ENCODE measurements at regions not wholly inside any gene's neighbourhood (a gene's known extent, or its start where the extent isn't known, plus 50 kb on each side); places are given as distances from the start of the nearest gene placed in this dataset.

GRCh38 chr14:51422704-51423103 is 182.7 kb downstream of the TMX1 start:
- Histone ChIP-seq H3K4me3 (ENCODE audit: insufficient read depth, low read depth, low read length, poor library complexity, severe bottlenecking) (no peak overlapping the region), H3K9me3 (ENCODE audit: control insufficient read depth, low read length) (peaks cover 7% of the 10 kb centered on the region), H3K27ac (ENCODE audit: insufficient read depth, low read length, poor library complexity, severe bottlenecking) (no peak overlapping the region), H3K27me3 (replicated peaks; ENCODE audit: control insufficient read depth, insufficient read depth, low read length, poor library complexity, severe bottlenecking) (no peaks in the 10 kb centered on the region), H3K4me1 (ENCODE audit: control insufficient read depth, insufficient read depth, low read length, poor library complexity, severe bottlenecking) (peaks cover 4% of the 10 kb centered on the region), H3K36me3 (ENCODE audit: control insufficient read depth, insufficient read depth, low read length) (no peaks in the 10 kb centered on the region)
- no peak for DNase-seq

GRCh38 chr14:51424041-51424440 is 184.0 kb downstream of the TMX1 start:
- Histone ChIP-seq H3K4me3 (ENCODE audit: insufficient read depth, low read depth, low read length, poor library complexity, severe bottlenecking) (no peak overlapping the region), H3K9me3 (ENCODE audit: control insufficient read depth, low read length) (peaks cover 2% of the 10 kb centered on the region), H3K27ac (ENCODE audit: insufficient read depth, low read length, poor library complexity, severe bottlenecking) (no peak overlapping the region), H3K27me3 (replicated peaks; ENCODE audit: control insufficient read depth, insufficient read depth, low read length, poor library complexity, severe bottlenecking) (peaks cover 3% of the 10 kb centered on the region), H3K4me1 (ENCODE audit: control insufficient read depth, insufficient read depth, low read length, poor library complexity, severe bottlenecking) (peaks cover 2% of the 10 kb centered on the region), H3K36me3 (ENCODE audit: control insufficient read depth, insufficient read depth, low read length) (no peaks in the 10 kb centered on the region)
- DNase-seq = no peak

DNA sequence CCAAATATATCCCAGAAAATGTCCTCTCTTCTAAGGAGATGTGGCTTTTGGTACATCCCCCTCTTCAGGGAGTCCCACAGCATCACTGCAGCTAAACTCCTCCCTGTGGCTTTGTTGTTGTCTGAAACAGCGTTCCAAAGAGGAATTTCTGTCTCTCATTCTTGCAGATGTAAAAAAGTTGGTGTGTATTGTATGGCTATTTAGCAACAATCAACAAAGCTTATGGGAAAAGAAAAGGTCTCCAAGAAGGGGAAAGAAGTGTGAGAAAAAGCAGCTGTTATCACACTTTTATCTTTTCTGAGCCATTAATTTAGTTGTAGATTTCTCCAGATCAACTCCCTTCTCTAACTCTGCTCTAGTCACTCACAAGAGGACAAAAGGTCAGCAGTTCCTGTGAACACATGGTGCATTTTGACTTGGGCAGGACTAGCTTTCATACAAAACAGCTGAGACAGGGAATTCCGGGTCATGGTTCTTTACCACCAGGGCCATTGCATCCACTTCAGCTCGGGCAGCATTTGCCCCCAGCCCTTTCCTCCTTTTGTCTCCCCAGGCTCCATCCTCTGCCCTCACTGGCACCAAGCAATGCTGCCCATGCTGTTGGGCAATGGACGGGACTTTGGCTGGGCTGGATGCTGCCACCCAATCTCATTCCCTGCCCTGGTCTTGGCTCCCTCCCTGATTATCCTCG is 184.7 kb downstream of the TMX1 start:
- H3K9me3 ChIP-seq (ENCODE audit: control insufficient read depth, low read length) = no peaks in the 10 kb centered on the region
- no peaks in the 10 kb centered on the region for H3K36me3 ChIP-seq (ENCODE audit: control insufficient read depth, insufficient read depth, low read length)
- no peak overlapping the region for H3K27ac ChIP-seq (ENCODE audit: insufficient read depth, low read length, poor library complexity, severe bottlenecking)
- H3K27me3 ChIP-seq (replicated peaks; ENCODE audit: control insufficient read depth, insufficient read depth, low read length, poor library complexity, severe bottlenecking) = peaks cover 3% of the 10 kb centered on the region
- H3K4me3 ChIP-seq (ENCODE audit: insufficient read depth, low read depth, low read length, poor library complexity, severe bottlenecking) = no peak overlapping the region
- DNase-seq = no peak
- no peaks in the 10 kb centered on the region for H3K4me1 ChIP-seq (ENCODE audit: control insufficient read depth, insufficient read depth, low read length, poor library complexity, severe bottlenecking)

DNA sequence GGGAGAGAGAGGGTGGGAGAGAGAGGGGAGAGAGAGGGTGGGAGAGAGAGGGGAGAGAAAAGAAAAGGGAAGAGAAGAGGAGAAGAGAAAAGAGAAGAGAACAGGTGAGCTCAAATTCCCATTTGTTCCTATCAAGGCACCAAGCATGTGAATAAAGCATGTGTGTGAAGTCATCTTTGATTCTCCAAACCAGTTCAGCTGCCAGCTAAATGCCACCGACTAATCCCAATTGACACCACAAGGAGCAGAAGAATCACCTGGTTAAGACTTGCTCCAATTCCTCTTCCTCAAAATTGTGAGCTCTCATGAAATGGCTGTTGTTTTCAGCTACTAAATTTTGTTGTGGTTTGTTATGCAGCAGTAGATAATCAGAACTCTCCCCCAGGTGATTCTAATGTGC is 188.9 kb downstream of the TMX1 start:
- H3K4me3 ChIP-seq (ENCODE audit: insufficient read depth, low read depth, low read length, poor library complexity, severe bottlenecking) = no peak overlapping the region
- DNase-seq = no peak
- no peaks in the 10 kb centered on the region for H3K4me1 ChIP-seq (ENCODE audit: control insufficient read depth, insufficient read depth, low read length, poor library complexity, severe bottlenecking)
- peaks cover 3% of the 10 kb centered on the region for H3K27me3 ChIP-seq (replicated peaks; ENCODE audit: control insufficient read depth, insufficient read depth, low read length, poor library complexity, severe bottlenecking)
- H3K36me3 ChIP-seq (ENCODE audit: control insufficient read depth, insufficient read depth, low read length) = no peaks in the 10 kb centered on the region
- no peaks in the 10 kb centered on the region for H3K9me3 ChIP-seq (ENCODE audit: control insufficient read depth, low read length)
- no peak overlapping the region for H3K27ac ChIP-seq (ENCODE audit: insufficient read depth, low read length, poor library complexity, severe bottlenecking)

DNA sequence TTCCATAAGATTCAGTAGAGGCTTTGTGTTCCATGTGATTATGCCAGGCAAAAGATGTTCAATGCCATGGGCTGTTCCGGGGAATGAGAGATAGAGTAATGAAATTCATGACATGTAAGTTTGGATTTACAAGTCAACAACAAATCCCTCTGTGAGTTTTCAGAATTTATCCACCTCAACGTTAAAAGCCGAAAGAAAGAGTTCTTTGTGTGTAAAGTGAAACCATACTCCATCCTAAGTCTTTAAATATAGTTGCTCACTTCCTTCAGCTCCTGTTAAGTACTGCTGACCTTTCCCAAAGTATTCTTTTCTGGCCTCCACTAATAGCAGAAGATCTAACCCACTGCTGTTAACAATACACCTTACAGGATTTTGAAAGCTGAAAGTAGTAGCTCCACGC is 190.0 kb downstream of the TMX1 start:
- no peak overlapping the region for H3K27ac ChIP-seq (ENCODE audit: insufficient read depth, low read length, poor library complexity, severe bottlenecking)
- DNase-seq = no peak
- H3K27me3 ChIP-seq (replicated peaks; ENCODE audit: control insufficient read depth, insufficient read depth, low read length, poor library complexity, severe bottlenecking) = peaks cover 3% of the 10 kb centered on the region
- H3K4me1 ChIP-seq (ENCODE audit: control insufficient read depth, insufficient read depth, low read length, poor library complexity, severe bottlenecking) = no peaks in the 10 kb centered on the region
- H3K9me3 ChIP-seq (ENCODE audit: control insufficient read depth, low read length) = no peaks in the 10 kb centered on the region
- H3K36me3 ChIP-seq (ENCODE audit: control insufficient read depth, insufficient read depth, low read length) = no peaks in the 10 kb centered on the region
- no peak overlapping the region for H3K4me3 ChIP-seq (ENCODE audit: insufficient read depth, low read depth, low read length, poor library complexity, severe bottlenecking)

DNA sequence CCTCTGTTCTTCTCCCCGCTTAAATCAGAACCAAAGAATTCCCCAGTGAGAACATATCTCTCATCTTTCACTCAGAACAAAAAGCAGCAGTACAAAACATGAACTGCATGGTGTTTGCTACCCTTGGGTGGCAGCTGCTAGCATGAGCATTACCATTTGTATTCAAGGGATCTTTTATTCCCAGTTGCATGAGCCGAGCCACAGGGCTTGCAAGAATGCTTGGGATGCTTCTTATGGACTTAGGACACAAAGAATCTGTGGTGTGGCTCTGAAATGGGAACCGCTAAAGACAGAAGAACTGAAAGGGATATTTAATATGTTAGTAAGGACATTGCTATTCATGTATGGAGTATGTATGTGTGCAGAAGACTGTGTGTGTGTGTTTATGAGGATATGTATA is 190.6 kb downstream of the TMX1 start:
- no peaks in the 10 kb centered on the region for H3K4me1 ChIP-seq (ENCODE audit: control insufficient read depth, insufficient read depth, low read length, poor library complexity, severe bottlenecking)
- H3K36me3 ChIP-seq (ENCODE audit: control insufficient read depth, insufficient read depth, low read length) = no peaks in the 10 kb centered on the region
- no peaks in the 10 kb centered on the region for H3K9me3 ChIP-seq (ENCODE audit: control insufficient read depth, low read length)
- no peak for DNase-seq
- H3K4me3 ChIP-seq (ENCODE audit: insufficient read depth, low read depth, low read length, poor library complexity, severe bottlenecking) = no peak overlapping the region
- no peak overlapping the region for H3K27ac ChIP-seq (ENCODE audit: insufficient read depth, low read length, poor library complexity, severe bottlenecking)
- H3K27me3 ChIP-seq (replicated peaks; ENCODE audit: control insufficient read depth, insufficient read depth, low read length, poor library complexity, severe bottlenecking) = peaks cover 3% of the 10 kb centered on the region

DNA sequence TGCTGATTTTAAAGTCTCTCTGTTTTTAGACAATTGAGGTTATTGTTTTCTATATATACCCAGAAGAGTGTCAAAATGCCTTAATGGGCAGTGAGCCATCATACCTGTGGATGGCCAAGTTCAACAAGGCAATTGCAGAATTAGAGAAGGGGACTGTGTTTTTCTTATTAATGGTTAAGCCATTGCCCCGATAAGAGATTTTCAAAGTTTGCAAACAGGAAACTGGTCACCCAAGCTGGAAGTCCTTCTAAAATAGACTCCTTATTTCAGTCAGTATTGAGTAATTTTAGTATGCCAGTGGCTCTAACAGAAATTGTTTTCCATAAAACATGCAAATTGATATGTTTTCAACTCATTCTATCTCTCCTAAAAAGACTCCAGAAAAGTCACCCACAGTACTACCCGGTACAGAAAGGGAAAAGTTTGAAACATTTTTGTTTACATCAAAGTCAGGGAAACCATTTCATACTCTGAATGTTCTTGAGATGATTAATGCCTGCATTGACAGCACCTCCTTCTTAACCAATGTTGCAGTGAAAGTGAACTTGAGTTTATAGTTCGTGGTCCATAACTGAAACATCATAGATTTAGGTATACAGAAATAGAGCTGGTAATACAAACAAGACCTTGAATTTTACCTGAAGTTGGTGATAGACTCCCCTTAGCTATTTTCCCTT is 191.1 kb downstream of the TMX1 start:
- Histone ChIP-seq H3K4me3 (ENCODE audit: insufficient read depth, low read depth, low read length, poor library complexity, severe bottlenecking) (no peak overlapping the region), H3K36me3 (ENCODE audit: control insufficient read depth, insufficient read depth, low read length) (no peaks in the 10 kb centered on the region), H3K27me3 (replicated peaks; ENCODE audit: control insufficient read depth, insufficient read depth, low read length, poor library complexity, severe bottlenecking) (peaks cover 3% of the 10 kb centered on the region), H3K9me3 (ENCODE audit: control insufficient read depth, low read length) (no peaks in the 10 kb centered on the region), H3K4me1 (ENCODE audit: control insufficient read depth, insufficient read depth, low read length, poor library complexity, severe bottlenecking) (no peaks in the 10 kb centered on the region), H3K27ac (ENCODE audit: insufficient read depth, low read length, poor library complexity, severe bottlenecking) (no peak overlapping the region)
- DNase-seq = no peak

GRCh38 chr14:51431741-51432140 is 191.7 kb downstream of the TMX1 start:
- Histone ChIP-seq H3K27me3 (replicated peaks; ENCODE audit: control insufficient read depth, insufficient read depth, low read length, poor library complexity, severe bottlenecking) (peaks cover 3% of the 10 kb centered on the region), H3K4me3 (ENCODE audit: insufficient read depth, low read depth, low read length, poor library complexity, severe bottlenecking) (no peak overlapping the region), H3K27ac (ENCODE audit: insufficient read depth, low read length, poor library complexity, severe bottlenecking) (no peak overlapping the region), H3K36me3 (ENCODE audit: control insufficient read depth, insufficient read depth, low read length) (no peaks in the 10 kb centered on the region), H3K9me3 (ENCODE audit: control insufficient read depth, low read length) (no peaks in the 10 kb centered on the region), H3K4me1 (ENCODE audit: control insufficient read depth, insufficient read depth, low read length, poor library complexity, severe bottlenecking) (no peaks in the 10 kb centered on the region)
- DNase-seq = no peak

GRCh38 chr14:51432302-51432948 is 192.4 kb downstream of the TMX1 start:
- Histone ChIP-seq H3K4me1 (ENCODE audit: control insufficient read depth, insufficient read depth, low read length, poor library complexity, severe bottlenecking) (no peaks in the 10 kb centered on the region), H3K27ac (ENCODE audit: insufficient read depth, low read length, poor library complexity, severe bottlenecking) (no peak overlapping the region), H3K9me3 (ENCODE audit: control insufficient read depth, low read length) (no peaks in the 10 kb centered on the region), H3K36me3 (ENCODE audit: control insufficient read depth, insufficient read depth, low read length) (no peaks in the 10 kb centered on the region), H3K27me3 (replicated peaks; ENCODE audit: control insufficient read depth, insufficient read depth, low read length, poor library complexity, severe bottlenecking) (peaks cover 3% of the 10 kb centered on the region), H3K4me3 (ENCODE audit: insufficient read depth, low read depth, low read length, poor library complexity, severe bottlenecking) (no peak overlapping the region)
- DNase-seq = no peak

DNA sequence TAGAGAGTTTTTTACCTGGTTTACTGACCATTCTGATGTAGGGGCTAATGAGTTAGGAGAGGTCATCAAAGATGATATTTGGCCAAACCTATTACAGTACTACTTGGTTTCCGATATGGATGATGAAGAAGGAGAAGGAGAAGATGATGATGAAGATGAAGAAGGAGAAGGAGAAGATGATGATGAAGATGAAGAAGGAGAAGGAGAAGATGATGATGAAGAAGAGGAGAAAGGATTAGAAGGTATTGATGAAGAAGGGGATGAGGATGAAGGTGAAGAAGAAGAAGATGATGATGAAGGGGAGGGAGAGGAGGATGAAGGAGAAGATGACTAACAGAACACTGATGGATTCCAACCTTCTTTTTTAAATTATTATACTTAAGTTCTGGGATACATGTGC is 196.6 kb downstream of the TMX1 start:
- no peak overlapping the region for H3K4me3 ChIP-seq (ENCODE audit: insufficient read depth, low read depth, low read length, poor library complexity, severe bottlenecking)
- H3K36me3 ChIP-seq (ENCODE audit: control insufficient read depth, insufficient read depth, low read length) = no peaks in the 10 kb centered on the region
- no peak for DNase-seq
- no peaks in the 10 kb centered on the region for H3K4me1 ChIP-seq (ENCODE audit: control insufficient read depth, insufficient read depth, low read length, poor library complexity, severe bottlenecking)
- H3K27me3 ChIP-seq (replicated peaks; ENCODE audit: control insufficient read depth, insufficient read depth, low read length, poor library complexity, severe bottlenecking) = no peaks in the 10 kb centered on the region
- no peak overlapping the region for H3K27ac ChIP-seq (ENCODE audit: insufficient read depth, low read length, poor library complexity, severe bottlenecking)
- H3K9me3 ChIP-seq (ENCODE audit: control insufficient read depth, low read length) = no peaks in the 10 kb centered on the region

All from effector memory CD4-positive, alpha-beta T cell (primary cell).